Germinal center (tissue), 1 donor: ENCODE measurements at regions not wholly inside any gene's neighbourhood (a gene's known extent, or its start where the extent isn't known, plus 50 kb on each side); places are given as distances from the start of the nearest gene placed in this dataset.

ENCODE experiments used
- DNase-seq: peaks from one replicate; pipeline ENCODE4 v3.0.0; 2012; ENCODE audit warnings: mixed read lengths, low spot score

GRCh38 chr5:74576941-74577456 lies 63.5 kb downstream of the ENC1 start:
- DNase-seq = peak; percentile 11

GRCh38 chr5:74575741-74576538 lies 64.6 kb downstream of the ENC1 start:
- DNase-seq = no peak

- no peak for DNase-seq
These were observed 70.3 kb downstream of the ENC1 start for GRCh38 chr5:74570250-74570649.

GRCh38 chr5:74567411-74567995 lies 73.0 kb downstream of the ENC1 start:
- DNase-seq = no peak

- no peak for DNase-seq
These were observed 78.4 kb downstream of the ENC1 start for GRCh38 chr5:74562122-74562521.

GRCh38 chr5:74560245-74560644 lies 80.3 kb downstream of the ENC1 start:
- DNase-seq = no peak

GRCh38 chr5:74556631-74557595 lies 83.6 kb downstream of the ENC1 start:
- no peak for DNase-seq

GRCh38 chr5:74556006-74556405 lies 84.5 kb downstream of the ENC1 start:
- no peak for DNase-seq

- DNase-seq = no peak
These were observed 88.4 kb downstream of the ENC1 start for GRCh38 chr5:74552101-74552500.

- DNase-seq = no peak
These were observed 89.6 kb downstream of the ENC1 start for GRCh38 chr5:74550927-74551326.

- no peak for DNase-seq
These were observed 91.1 kb downstream of the ENC1 start for GRCh38 chr5:74549384-74549783.

GRCh38 chr5:74546796-74547195 lies 93.7 kb downstream of the ENC1 start:
- DNase-seq = no peak

- no peak for DNase-seq
These were observed 95.7 kb downstream of the ENC1 start for GRCh38 chr5:74544811-74545210.

GRCh38 chr5:74543162-74543995 lies 97.1 kb downstream of the ENC1 start:
- no peak for DNase-seq

- no peak for DNase-seq
These were observed 98.0 kb downstream of the ENC1 start for GRCh38 chr5:74542482-74542881.

- no peak for DNase-seq
These were observed 99.1 kb downstream of the ENC1 start for GRCh38 chr5:74541381-74541781.

GRCh38 chr5:74540622-74541021 lies 99.9 kb downstream of the ENC1 start:
- DNase-seq = no peak

GRCh38 chr5:74539986-74540385 lies 100.5 kb downstream of the ENC1 start:
- DNase-seq = no peak

GRCh38 chr5:74538206-74538661 lies 102.3 kb downstream of the ENC1 start:
- no peak for DNase-seq

GRCh38 chr5:74536658-74537057 lies 103.9 kb downstream of the ENC1 start:
- no peak for DNase-seq

- no peak for DNase-seq
These were observed 104.6 kb downstream of the ENC1 start for GRCh38 chr5:74535926-74536325.
